Stimulated activated CD8-positive, alpha-beta memory T cell treated with anti-CD3 and anti-CD28 coated beads, Interleukin-7, amount 100 ng/mL, for 4 hours (primary cell): ENCODE measurements at regions not wholly inside any gene's neighbourhood (a gene's known extent, or its start where the extent isn't known, plus 50 kb on each side); places are given as distances from the start of the nearest gene placed in this dataset.
"Not testable (repeated sequence)": the region's sequence is repeated elsewhere in the genome, so short reads cannot be mapped to it uniquely, and the experiment has no call there.

Experiments used
- DNase-seq, 2 donors: peaks; one replicate each; pipeline ENCODE4 v3.0.0-alpha.2; 2020; ENCODE audit warnings: low read depth in 2 of 2

GRCh38 chr12:68547318-68547717 is 63.4 kb upstream of the RAP1B start:
- not testable (repeated sequence) for DNase-seq

- not testable (repeated sequence) for DNase-seq
Observed at GRCh38 chr12:68552605-68553195, 58.0 kb upstream of the RAP1B start.

- no peak for DNase-seq
Observed at GRCh38 chr12:68557011-68557730, 53.5 kb upstream of the RAP1B start.

- DNase-seq = no peak
Observed at GRCh38 chr12:68559246-68559645, 51.5 kb upstream of the RAP1B start.

GRCh38 chr12:68559984-68560850 is 50.5 kb upstream of the RAP1B start:
- DNase-seq = no peak

- DNase-seq = no peak
Observed at GRCh38 chr12:68560851-68561422, 49.8 kb upstream of the RAP1B start.
